GM23338 (cell line): ENCODE measurements at regions not wholly inside any gene's neighbourhood (a gene's known extent, or its start where the extent isn't known, plus 50 kb on each side); places are given as distances from the start of the nearest gene placed in this dataset.

Experiments used
- CTCF ChIP-seq, 2 experiments: fragments of 200-600 bp in 1 of 2; sonication (generic) in 1 of 2; conservative IDR thresholded peaks; 2 replicates each; pipeline versions ENCODE4 v1.5.1 to v1.6.1; 2016 to 2017; ENCODE audit warnings: antibody characterized with exemption in 2 of 2, low read depth in 2 of 2, mild to moderate bottlenecking in 2 of 2, moderate library complexity in 1 of 2
- EZH2phosphoT487 ChIP-seq: fragments of 200-600 bp; sonication (generic); IDR thresholded peaks from one replicate; pipeline ENCODE4 v1.8.1; 2018; ENCODE audit warnings: antibody characterized with exemption; ENCODE audit not compliant: unreplicated experiment
- JUNB ChIP-seq: IDR thresholded peaks from one replicate; pipeline ENCODE4 v1.6.1; 2016; ENCODE audit warnings: antibody characterized with exemption; ENCODE audit not compliant: unreplicated experiment
- POLR2AphosphoS5 ChIP-seq: IDR thresholded peaks from 2 replicates; pipeline ENCODE4 v1.6.1; 2016; ENCODE audit warnings: antibody characterized with exemption, low read depth
- REST ChIP-seq: IDR thresholded peaks from one replicate; pipeline ENCODE4 v1.6.1; 2018; ENCODE audit warnings: antibody characterized with exemption; ENCODE audit not compliant: unreplicated experiment
- ZNF114 ChIP-seq: fragments of 250-450 bp; sonication (Bioruptor Pico); IDR thresholded peaks from 2 replicates; pipeline ENCODE4 v1.5.0; 2020; ENCODE audit warnings: mild to moderate bottlenecking, moderate library complexity

GRCh38 chr2:39512434-39512935, 75.4 kb upstream of the MAP4K3 start:
- TF ChIP-seq CTCF (conservative IDR thresholded peaks at IDR 0.05; ENCODE audit: low read depth in 2 of 2) (no peak), POLR2AphosphoS5 (no peak), JUNB (no peak), ZNF114 (CRISPR knock-in tag) (no peak), EZH2phosphoT487 (no peak), REST (no peak)
